HG02938 (cell line): ENCODE measurements at regions not wholly inside any gene's neighbourhood (a gene's known extent, or its start where the extent isn't known, plus 50 kb on each side); places are given as distances from the start of the nearest gene placed in this dataset.

Experiments
- ATAC-seq: cut with Tn5 transposase; IDR thresholded peaks from one replicate; pipeline ENCODE4 v1.9.1; 2021; ENCODE audit warnings: mild to moderate bottlenecking, moderate library complexity; ENCODE audit not compliant: unreplicated experiment

DNA sequence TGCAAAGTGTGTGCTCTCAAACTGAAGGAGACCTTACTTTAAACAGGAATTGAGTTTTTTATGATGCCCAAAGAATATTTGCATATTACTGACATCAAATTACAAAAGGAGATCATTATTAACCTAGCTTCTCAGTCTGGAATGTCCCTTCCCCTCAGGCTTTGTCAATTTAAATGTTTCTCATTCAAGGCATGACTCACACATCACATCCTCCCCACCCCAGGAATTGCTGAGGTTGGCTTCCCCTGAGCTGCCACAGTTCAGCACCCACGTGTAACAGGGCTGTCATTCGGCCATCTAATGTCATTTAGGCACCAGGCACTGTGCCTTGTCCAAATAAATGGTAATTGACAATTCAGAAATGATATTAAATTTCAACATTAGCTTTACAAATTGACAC lies 305.9 kb upstream of the MGMT start:
- ATAC-seq: no peak

DNA sequence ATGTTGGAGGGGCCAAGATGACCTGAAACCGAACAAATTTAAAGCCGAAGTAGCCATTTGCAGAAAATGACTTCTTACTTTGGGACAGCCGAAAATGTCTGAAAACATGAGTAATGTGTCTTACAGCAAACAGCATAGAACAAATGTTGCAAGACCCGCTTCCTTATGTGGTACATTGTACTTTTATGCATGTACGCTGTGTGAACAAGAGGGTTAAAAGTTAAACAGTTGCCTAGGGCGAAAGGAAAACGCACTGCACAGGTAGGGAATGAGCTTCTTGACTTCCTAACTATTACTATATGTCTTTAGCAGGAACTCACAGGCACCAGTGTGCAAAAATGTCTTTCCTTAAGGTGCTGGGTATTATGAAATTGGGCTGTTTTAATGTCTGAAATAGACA lies 303.5 kb upstream of the MGMT start:
- ATAC-seq: no peak

GRCh38 chr10:129165076-129165720 lies 301.8 kb upstream of the MGMT start:
- no peak for ATAC-seq

- no peak for ATAC-seq
Measured at GRCh38 chr10:129165770-129166169, 301.3 kb upstream of the MGMT start.

DNA sequence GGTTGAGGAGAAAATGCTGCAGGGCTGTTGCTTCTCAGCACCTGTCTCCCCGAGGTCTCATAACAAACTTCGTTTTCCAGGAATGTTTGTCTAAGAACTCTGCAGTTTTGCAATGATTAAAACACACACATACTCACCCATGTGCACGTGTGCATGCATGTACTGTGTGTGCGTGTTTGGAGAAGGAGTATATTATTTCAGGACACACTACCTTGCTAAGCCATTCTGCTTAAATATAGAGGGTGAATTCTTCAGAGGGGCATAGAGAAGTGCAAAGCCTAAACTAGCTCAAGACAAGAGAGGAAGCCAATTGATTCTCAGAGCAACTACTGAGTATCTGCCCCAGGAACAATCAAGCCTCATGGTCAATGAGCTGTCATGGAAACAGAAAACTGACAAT lies 298.4 kb upstream of the MGMT start:
- no peak for ATAC-seq

- no peak for ATAC-seq
Measured at GRCh38 chr10:129169115-129169514, 297.9 kb upstream of the MGMT start.

DNA sequence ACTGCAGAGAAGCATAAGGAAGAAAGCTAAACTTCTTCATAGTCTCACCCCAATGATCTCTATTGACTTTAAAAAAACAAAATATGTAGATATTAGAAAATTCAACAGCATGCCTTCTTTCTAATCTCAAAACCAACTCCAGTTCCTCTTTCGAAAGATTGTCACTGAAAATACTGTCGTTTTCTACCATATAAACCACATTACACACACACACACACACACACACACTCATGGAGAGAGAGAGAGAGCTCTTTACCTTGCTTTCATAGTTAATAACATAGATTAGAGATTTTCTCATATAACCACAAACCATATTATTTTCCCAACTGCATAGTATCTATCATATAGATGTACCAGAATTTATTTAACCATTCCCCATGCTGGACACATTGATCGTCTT lies 296.2 kb upstream of the MGMT start:
- no peak for ATAC-seq

DNA sequence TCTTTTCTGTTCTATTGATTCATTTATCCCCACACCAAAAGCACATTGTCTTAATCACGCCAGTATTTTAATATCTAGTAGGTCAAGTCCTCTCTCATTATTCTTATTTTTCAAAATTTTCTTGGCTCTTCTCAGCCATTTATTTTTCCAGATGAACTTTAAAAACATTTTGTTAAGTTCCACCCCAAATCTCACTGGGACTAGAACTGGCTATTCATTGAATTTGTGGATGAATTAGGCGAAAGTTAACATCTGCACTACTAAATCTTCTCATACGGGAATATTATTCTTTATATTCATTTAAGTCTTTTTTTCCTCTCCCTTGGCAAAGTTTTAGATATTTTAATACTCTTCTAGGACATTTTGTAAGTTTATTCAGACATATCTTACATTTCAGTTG lies 295.2 kb upstream of the MGMT start:
- ATAC-seq: no peak

- no peak for ATAC-seq
Measured at GRCh38 chr10:129174232-129175014, 292.6 kb upstream of the MGMT start.

DNA sequence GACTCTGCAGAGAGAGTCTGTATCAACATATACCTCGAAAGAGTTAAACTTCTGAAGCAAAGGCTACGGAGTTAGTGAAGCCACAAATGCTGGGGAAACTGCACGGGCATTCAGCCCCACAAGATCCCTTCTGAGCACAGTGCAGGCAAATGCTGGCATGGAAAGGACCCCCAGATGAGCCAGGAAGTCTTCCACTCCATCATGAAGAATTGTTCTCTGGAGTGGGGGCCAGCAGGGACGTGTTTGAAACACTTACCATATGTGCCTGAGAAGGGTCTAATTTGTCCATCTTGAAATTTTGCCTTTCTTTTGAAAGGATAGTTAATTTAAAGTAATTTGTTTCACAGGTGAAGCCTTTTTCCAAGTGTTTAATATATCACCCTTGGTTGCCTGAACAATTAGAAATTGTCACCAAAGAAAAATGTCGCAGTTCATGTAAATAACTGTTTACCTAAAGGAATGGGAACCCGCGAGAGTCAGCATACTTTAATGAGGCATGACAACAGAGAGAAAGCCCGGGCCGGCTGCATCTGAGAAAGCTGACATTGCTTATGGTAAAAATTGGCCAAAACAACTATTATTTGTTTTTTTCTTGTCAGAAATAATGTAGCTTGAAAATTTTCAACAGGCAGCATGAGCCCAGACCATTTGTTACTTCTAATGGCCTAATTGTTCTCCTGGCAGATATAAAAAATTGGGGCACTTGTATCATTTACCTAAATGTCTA lies 287.6 kb upstream of the MGMT start:
- no peak for ATAC-seq

GRCh38 chr10:129179972-129180678 lies 286.9 kb upstream of the MGMT start:
- ATAC-seq: no peak

DNA sequence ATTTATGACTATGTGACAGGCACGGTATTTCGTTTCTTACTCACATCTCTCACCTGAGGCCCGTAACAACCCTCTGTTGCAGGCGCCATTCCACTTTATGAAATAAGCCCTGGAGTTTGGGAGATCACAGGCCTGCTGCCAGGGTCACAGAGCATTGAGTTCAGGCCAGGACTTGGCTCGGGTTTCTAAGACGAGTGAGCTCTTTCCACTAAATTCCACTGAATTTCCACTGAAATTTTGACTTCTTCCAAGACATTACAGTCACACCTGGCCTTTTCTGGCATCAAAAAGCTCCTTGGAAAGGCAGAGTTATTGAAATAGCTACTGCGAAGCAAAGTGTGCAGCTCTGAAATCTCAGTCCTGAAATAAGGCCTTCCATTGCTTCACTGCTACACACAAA lies 282.8 kb upstream of the MGMT start:
- no peak for ATAC-seq

DNA sequence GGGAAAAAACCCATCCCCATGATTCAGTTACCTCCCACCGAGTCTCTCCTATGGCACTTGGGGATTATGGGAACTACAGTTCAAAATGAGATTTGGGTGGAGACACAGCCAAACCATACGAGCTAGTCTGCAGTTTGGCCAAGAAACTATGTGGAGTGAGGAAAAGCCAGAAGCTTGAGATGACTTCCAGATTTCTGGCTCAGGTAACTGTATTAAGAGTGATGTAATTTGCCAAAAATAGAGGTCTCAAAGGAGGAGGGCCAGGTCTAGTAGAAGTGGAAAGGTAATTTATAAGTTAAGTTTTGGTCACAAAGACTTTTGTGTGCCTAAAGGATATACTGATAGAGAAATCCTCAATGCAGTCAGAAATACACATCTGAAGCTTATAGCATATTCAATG lies 279.7 kb upstream of the MGMT start:
- ATAC-seq: no peak

DNA sequence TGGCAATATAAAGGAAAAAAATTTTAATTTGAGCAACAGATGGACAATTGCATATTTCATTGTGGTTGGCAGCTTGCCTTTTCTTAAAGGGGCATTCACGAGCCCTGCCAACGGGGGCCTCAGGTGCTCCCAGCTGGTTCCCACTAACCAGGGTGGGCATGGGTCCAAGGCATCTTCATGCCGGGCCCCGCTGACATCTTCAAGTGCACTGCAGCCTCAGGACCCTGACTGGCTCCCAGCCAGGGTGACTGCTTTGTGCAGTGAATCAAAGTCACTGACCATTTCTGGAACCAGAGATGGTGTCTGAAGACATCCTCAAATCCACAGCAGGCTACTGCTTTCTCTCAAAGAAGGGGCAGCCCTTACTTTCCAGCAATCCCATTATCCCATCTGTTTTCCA lies 275.2 kb upstream of the MGMT start:
- ATAC-seq: no peak

- no peak for ATAC-seq
Measured at GRCh38 chr10:129192344-129193128, 274.5 kb upstream of the MGMT start.

- no peak for ATAC-seq
Measured at GRCh38 chr10:129193148-129193547, 273.9 kb upstream of the MGMT start.

GRCh38 chr10:129194181-129194870 lies 272.7 kb upstream of the MGMT start:
- ATAC-seq: no peak

- no peak for ATAC-seq
Measured at GRCh38 chr10:129199826-129200225, 267.2 kb upstream of the MGMT start.

- ATAC-seq: no peak
Measured at GRCh38 chr10:129203819-129204218, 263.2 kb upstream of the MGMT start.

- ATAC-seq: no peak
Measured at GRCh38 chr10:129207297-129207696, 259.7 kb upstream of the MGMT start.
